ENCODE measurements at regions not wholly inside any gene's neighbourhood (a gene's known extent, or its start where the extent isn't known, plus 50 kb on each side); places are given as distances from the start of the nearest gene placed in this dataset.

GRCh38 chr11:8799273-8799672, 111.7 kb upstream of the AKIP1 start:
- DNase-seq (ENCODE audit: low read depth): no peak

- no peak for DNase-seq (ENCODE audit: low read depth)
These were observed 110.4 kb upstream of the AKIP1 start for GRCh38 chr11:8800520-8801110.

- DNase-seq (ENCODE audit: low read depth): no peak
These were observed 109.9 kb upstream of the AKIP1 start for GRCh38 chr11:8801121-8801520.

GRCh38 chr11:8802251-8802650, 108.7 kb upstream of the AKIP1 start:
- no peak for DNase-seq (ENCODE audit: low read depth)

GRCh38 chr11:8803973-8804372, 107.0 kb upstream of the AKIP1 start:
- DNase-seq (ENCODE audit: low read depth): no peak

- DNase-seq (ENCODE audit: low read depth): no peak
These were observed 105.7 kb upstream of the AKIP1 start for GRCh38 chr11:8805296-8805695.

GRCh38 chr11:8806974-8807373, 104.0 kb upstream of the AKIP1 start:
- no peak for DNase-seq (ENCODE audit: low read depth)

- peak; percentile 78 for DNase-seq (ENCODE audit: low read depth)
These were observed 103.3 kb upstream of the AKIP1 start for GRCh38 chr11:8807544-8808225.

GRCh38 chr11:8808226-8808585, 102.8 kb upstream of the AKIP1 start:
- no peak for DNase-seq (ENCODE audit: low read depth)

GRCh38 chr11:8809241-8809938, 101.6 kb upstream of the AKIP1 start:
- no peak for DNase-seq (ENCODE audit: low read depth)

GRCh38 chr11:8809939-8810539, 101.0 kb upstream of the AKIP1 start:
- DNase-seq (ENCODE audit: low read depth): no peak

- no peak for DNase-seq (ENCODE audit: low read depth)
These were observed 100.3 kb upstream of the AKIP1 start for GRCh38 chr11:8810540-8811301.

- no peak for DNase-seq (ENCODE audit: low read depth)
These were observed 99.4 kb upstream of the AKIP1 start for GRCh38 chr11:8811571-8811970.

- no peak for DNase-seq (ENCODE audit: low read depth)
These were observed 98.6 kb upstream of the AKIP1 start for GRCh38 chr11:8812438-8812837.

GRCh38 chr11:8813658-8814057, 97.3 kb upstream of the AKIP1 start:
- no peak for DNase-seq (ENCODE audit: low read depth)

GRCh38 chr11:8814209-8814922, 96.6 kb upstream of the AKIP1 start:
- no peak for DNase-seq (ENCODE audit: low read depth)

GRCh38 chr11:8814923-8815240, 96.1 kb upstream of the AKIP1 start:
- no peak for DNase-seq (ENCODE audit: low read depth)

GRCh38 chr11:8818421-8818820, 92.6 kb upstream of the AKIP1 start:
- DNase-seq (ENCODE audit: low read depth): no peak

GRCh38 chr11:8820401-8820800, 90.6 kb upstream of the AKIP1 start:
- no peak for DNase-seq (ENCODE audit: low read depth)

- DNase-seq (ENCODE audit: low read depth): no peak
These were observed 88.5 kb upstream of the AKIP1 start for GRCh38 chr11:8822469-8822868.

GRCh38 chr11:8823174-8823742, 87.7 kb upstream of the AKIP1 start:
- no peak for DNase-seq (ENCODE audit: low read depth)

Data from stromal cell of bone marrow (primary cell).